H1 (cell line): ENCODE measurements at regions not wholly inside any gene's neighbourhood (a gene's known extent, or its start where the extent isn't known, plus 50 kb on each side); places are given as distances from the start of the nearest gene placed in this dataset.

Experiments used
- BACH1 ChIP-seq: IDR thresholded peaks from 2 replicates; pipeline ENCODE4 v1.6.1; 2012; ENCODE audit warnings: low read length, improper control_type of control experiment
- RAD21 ChIP-seq, 2 experiments: IDR thresholded peaks in 1 of 2; conservative IDR thresholded peaks in 1 of 2; 2 replicates each; pipeline ENCODE4 v1.6.1; 2011; ENCODE audit warnings: low read depth in 2 of 2, low read length in 2 of 2, improper control_type of control experiment in 1 of 2, inconsistent platforms in 1 of 2, mild to moderate bottlenecking in 1 of 2, moderate library complexity in 1 of 2
- TF ChIP-seq, protein P1 (sequence below): fragments of 300-600 bp; sonication (generic); IDR thresholded peaks from 2 replicates; pipeline ENCODE4 v1.7.1; 2012; ENCODE audit warnings: low read length, moderate library complexity, mild to moderate bottlenecking, inconsistent platforms; ENCODE audit not compliant: insufficient replicate concordance

DNA sequence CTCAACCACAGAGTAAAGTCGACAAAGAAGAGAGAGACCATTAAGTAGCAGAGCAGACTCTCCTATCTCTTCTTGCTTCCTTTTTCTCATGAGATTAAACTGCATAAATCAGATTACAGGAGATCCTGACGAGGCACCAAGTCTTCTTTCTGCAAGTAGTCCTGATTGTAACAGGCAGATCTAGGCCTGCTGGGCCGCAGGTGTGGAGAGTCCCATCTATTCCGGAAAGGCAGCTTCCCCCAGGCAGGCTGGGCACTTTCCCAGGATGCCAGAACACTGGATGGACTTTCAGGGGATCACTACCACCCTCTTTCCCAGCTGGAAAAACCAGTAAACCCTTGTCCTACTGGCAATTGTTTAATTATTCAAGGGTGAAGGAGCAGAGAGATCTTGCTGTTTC lies 173.0 kb upstream of the CADM1 start (continued):
- TF ChIP-seq, protein P1, sequence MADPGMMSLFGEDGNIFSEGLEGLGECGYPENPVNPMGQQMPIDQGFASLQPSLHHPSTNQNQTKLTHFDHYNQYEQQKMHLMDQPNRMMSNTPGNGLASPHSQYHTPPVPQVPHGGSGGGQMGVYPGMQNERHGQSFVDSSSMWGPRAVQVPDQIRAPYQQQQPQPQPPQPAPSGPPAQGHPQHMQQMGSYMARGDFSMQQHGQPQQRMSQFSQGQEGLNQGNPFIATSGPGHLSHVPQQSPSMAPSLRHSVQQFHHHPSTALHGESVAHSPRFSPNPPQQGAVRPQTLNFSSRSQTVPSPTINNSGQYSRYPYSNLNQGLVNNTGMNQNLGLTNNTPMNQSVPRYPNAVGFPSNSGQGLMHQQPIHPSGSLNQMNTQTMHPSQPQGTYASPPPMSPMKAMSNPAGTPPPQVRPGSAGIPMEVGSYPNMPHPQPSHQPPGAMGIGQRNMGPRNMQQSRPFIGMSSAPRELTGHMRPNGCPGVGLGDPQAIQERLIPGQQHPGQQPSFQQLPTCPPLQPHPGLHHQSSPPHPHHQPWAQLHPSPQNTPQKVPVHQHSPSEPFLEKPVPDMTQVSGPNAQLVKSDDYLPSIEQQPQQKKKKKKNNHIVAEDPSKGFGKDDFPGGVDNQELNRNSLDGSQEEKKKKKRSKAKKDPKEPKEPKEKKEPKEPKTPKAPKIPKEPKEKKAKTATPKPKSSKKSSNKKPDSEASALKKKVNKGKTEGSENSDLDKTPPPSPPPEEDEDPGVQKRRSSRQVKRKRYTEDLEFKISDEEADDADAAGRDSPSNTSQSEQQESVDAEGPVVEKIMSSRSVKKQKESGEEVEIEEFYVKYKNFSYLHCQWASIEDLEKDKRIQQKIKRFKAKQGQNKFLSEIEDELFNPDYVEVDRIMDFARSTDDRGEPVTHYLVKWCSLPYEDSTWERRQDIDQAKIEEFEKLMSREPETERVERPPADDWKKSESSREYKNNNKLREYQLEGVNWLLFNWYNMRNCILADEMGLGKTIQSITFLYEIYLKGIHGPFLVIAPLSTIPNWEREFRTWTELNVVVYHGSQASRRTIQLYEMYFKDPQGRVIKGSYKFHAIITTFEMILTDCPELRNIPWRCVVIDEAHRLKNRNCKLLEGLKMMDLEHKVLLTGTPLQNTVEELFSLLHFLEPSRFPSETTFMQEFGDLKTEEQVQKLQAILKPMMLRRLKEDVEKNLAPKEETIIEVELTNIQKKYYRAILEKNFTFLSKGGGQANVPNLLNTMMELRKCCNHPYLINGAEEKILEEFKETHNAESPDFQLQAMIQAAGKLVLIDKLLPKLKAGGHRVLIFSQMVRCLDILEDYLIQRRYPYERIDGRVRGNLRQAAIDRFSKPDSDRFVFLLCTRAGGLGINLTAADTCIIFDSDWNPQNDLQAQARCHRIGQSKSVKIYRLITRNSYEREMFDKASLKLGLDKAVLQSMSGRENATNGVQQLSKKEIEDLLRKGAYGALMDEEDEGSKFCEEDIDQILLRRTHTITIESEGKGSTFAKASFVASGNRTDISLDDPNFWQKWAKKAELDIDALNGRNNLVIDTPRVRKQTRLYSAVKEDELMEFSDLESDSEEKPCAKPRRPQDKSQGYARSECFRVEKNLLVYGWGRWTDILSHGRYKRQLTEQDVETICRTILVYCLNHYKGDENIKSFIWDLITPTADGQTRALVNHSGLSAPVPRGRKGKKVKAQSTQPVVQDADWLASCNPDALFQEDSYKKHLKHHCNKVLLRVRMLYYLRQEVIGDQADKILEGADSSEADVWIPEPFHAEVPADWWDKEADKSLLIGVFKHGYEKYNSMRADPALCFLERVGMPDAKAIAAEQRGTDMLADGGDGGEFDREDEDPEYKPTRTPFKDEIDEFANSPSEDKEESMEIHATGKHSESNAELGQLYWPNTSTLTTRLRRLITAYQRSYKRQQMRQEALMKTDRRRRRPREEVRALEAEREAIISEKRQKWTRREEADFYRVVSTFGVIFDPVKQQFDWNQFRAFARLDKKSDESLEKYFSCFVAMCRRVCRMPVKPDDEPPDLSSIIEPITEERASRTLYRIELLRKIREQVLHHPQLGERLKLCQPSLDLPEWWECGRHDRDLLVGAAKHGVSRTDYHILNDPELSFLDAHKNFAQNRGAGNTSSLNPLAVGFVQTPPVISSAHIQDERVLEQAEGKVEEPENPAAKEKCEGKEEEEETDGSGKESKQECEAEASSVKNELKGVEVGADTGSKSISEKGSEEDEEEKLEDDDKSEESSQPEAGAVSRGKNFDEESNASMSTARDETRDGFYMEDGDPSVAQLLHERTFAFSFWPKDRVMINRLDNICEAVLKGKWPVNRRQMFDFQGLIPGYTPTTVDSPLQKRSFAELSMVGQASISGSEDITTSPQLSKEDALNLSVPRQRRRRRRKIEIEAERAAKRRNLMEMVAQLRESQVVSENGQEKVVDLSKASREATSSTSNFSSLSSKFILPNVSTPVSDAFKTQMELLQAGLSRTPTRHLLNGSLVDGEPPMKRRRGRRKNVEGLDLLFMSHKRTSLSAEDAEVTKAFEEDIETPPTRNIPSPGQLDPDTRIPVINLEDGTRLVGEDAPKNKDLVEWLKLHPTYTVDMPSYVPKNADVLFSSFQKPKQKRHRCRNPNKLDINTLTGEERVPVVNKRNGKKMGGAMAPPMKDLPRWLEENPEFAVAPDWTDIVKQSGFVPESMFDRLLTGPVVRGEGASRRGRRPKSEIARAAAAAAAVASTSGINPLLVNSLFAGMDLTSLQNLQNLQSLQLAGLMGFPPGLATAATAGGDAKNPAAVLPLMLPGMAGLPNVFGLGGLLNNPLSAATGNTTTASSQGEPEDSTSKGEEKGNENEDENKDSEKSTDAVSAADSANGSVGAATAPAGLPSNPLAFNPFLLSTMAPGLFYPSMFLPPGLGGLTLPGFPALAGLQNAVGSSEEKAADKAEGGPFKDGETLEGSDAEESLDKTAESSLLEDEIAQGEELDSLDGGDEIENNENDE, result no peak
- TF ChIP-seq RAD21 (IDR thresholded peaks at IDR 0.05 in 1 of 2, conservative IDR thresholded peaks at IDR 0.05 in 1 of 2; ENCODE audit: low read depth in 2 of 2, low read length in 2 of 2) (no peak), BACH1 (no peak)
